ENCODE measurements at regions not wholly inside any gene's neighbourhood (a gene's known extent, or its start where the extent isn't known, plus 50 kb on each side); places are given as distances from the start of the nearest gene placed in this dataset.

GRCh38 chr5:106907979-106908378 lies 762.8 kb downstream of the EFNA5 start:
- TF ChIP-seq EZH2 (IDR thresholded peaks at IDR 0.05) (no peak), POLR2AphosphoS5 (IDR thresholded peaks at IDR 0.05; ENCODE audit: borderline replicate concordance, low read depth, low read length) (no peak)

Measured in SK-N-MC (cell line).